Osteocyte (in vitro differentiated cells): ENCODE measurements at regions not wholly inside any gene's neighbourhood (a gene's known extent, or its start where the extent isn't known, plus 50 kb on each side); places are given as distances from the start of the nearest gene placed in this dataset.
A peak's percentile ranks its signal among the peaks of the same experiment; 100 is the strongest.

Source experiments
- DNase-seq: peaks from one replicate; pipeline ENCODE4 v3.0.0; 2021; ENCODE audit warnings: mixed read lengths; ENCODE audit not compliant: unreplicated experiment; ENCODE audit errors: extremely low spot score
- H3K27ac Mint-ChIP-seq: one replicate; pipeline ENCODE4 v1.8.0; 2021; ENCODE audit warnings: mild to moderate bottlenecking, mixed read lengths; ENCODE audit not compliant: unreplicated experiment
- H3K27me3 Mint-ChIP-seq: one replicate; pipeline ENCODE4 v1.8.0; 2021; ENCODE audit warnings: mixed read lengths; ENCODE audit not compliant: unreplicated experiment
- H3K36me3 Mint-ChIP-seq: one replicate; pipeline ENCODE4 v1.8.0; 2021; ENCODE audit warnings: mixed read lengths; ENCODE audit not compliant: unreplicated experiment
- H3K4me1 Mint-ChIP-seq: one replicate; pipeline ENCODE4 v1.8.0; 2021; ENCODE audit warnings: mixed read lengths; ENCODE audit not compliant: unreplicated experiment
- H3K4me3 Mint-ChIP-seq: one replicate; pipeline ENCODE4 v1.8.0; 2021; ENCODE audit warnings: mild to moderate bottlenecking, moderate library complexity, mixed read lengths; ENCODE audit not compliant: unreplicated experiment
- H3K9me3 Mint-ChIP-seq: one replicate; pipeline ENCODE4 v1.8.0; 2021; ENCODE audit warnings: mixed read lengths; ENCODE audit not compliant: unreplicated experiment
- TF ChIP-seq, protein P1 (sequence below): fragments of 200-600 bp; sonication (generic); IDR thresholded peaks from 2 replicates; pipeline ENCODE4 v1.5.0; 2021; ENCODE audit warnings: antibody characterized with exemption, mild to moderate bottlenecking, moderate library complexity

DNA sequence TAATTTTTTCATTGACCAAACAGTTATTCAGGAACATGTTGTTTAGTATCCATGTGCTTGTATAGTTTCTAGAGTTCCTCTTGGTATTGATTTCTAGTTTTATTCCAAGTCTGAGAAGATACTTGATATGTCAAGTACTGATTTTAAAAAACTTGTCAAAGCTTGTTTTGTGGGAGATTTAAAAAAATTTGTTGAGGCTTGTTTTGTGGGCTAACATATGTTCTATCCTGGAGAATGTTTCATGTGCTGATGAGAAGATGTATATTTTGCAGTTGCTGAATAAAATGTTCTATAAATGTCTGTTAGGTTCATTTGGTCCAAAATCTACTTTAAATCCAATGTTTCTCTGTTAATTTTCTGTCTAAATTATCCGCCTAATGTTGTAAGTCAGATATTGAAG lies 1065.1 kb upstream of the WWC1 start:
- peaks cover 12% of the 10 kb centered on the region for H3K4me1 Mint-ChIP-seq
- no peak for DNase-seq
- no peak overlapping the region for H3K27ac Mint-ChIP-seq
- peaks cover 4% of the 10 kb centered on the region for H3K36me3 Mint-ChIP-seq
- TF ChIP-seq, protein P1, sequence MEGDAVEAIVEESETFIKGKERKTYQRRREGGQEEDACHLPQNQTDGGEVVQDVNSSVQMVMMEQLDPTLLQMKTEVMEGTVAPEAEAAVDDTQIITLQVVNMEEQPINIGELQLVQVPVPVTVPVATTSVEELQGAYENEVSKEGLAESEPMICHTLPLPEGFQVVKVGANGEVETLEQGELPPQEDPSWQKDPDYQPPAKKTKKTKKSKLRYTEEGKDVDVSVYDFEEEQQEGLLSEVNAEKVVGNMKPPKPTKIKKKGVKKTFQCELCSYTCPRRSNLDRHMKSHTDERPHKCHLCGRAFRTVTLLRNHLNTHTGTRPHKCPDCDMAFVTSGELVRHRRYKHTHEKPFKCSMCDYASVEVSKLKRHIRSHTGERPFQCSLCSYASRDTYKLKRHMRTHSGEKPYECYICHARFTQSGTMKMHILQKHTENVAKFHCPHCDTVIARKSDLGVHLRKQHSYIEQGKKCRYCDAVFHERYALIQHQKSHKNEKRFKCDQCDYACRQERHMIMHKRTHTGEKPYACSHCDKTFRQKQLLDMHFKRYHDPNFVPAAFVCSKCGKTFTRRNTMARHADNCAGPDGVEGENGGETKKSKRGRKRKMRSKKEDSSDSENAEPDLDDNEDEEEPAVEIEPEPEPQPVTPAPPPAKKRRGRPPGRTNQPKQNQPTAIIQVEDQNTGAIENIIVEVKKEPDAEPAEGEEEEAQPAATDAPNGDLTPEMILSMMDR, result no peak
- H3K27me3 Mint-ChIP-seq, result no peaks in the 10 kb centered on the region
- no peak overlapping the region for H3K4me3 Mint-ChIP-seq
- H3K9me3 Mint-ChIP-seq, result peaks cover 21% of the 10 kb centered on the region

DNA sequence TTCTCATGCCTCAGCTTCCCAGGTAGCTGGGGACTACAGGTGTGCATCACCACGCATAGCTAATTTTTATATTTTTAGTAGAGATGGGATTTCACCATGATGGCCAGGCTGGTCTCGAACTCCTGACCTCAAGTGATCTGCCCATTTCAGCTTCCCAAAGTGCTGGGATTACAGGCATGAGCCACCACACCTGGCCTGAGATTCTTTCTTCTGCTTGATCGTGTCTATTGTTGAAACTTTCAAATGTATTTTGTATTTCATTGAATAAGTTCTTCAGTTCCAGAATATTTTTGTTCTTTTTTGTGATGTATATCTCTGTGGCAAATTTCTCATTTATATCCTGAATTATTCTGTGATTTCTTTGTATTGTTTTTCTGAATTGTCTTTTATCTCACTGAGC lies 1063.3 kb upstream of the WWC1 start:
- peaks cover 4% of the 10 kb centered on the region for H3K36me3 Mint-ChIP-seq
- H3K9me3 Mint-ChIP-seq, result peaks cover 21% of the 10 kb centered on the region
- TF ChIP-seq, protein P1, result no peak
- H3K27ac Mint-ChIP-seq, result no peak overlapping the region
- DNase-seq, result no peak
- H3K27me3 Mint-ChIP-seq, result no peaks in the 10 kb centered on the region
- H3K4me1 Mint-ChIP-seq, result peaks cover 29% of the 10 kb centered on the region
- no peak overlapping the region for H3K4me3 Mint-ChIP-seq

DNA sequence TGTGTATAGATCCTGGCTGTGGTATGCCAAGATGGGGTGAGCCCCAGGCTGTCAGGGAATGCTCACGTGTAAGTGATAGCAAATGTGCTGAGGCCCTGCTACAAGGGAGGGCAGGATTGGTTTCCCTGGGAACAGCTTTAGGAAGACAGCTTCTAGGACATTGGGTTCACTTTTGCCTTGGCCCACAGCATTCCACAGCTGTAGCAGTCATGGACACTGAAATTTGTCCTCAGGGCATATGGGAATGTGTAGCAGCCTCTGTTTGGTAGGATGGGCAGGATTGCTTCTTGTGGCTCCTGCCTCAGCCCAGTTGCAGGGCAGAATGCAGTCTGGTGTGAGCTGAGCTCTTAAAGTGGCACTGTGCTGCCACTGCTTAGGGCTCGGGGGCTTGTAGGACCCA lies 1061.7 kb upstream of the WWC1 start:
- TF ChIP-seq, protein P1, result no peak
- Mint-ChIP-seq H3K4me3 (no peak overlapping the region), H3K27ac (peak overlapping the region; percentile 33), H3K27me3 (no peaks in the 10 kb centered on the region), H3K9me3 (peaks cover 17% of the 10 kb centered on the region), H3K4me1 (peaks cover 45% of the 10 kb centered on the region), H3K36me3 (peaks cover 4% of the 10 kb centered on the region)
- no peak for DNase-seq

DNA sequence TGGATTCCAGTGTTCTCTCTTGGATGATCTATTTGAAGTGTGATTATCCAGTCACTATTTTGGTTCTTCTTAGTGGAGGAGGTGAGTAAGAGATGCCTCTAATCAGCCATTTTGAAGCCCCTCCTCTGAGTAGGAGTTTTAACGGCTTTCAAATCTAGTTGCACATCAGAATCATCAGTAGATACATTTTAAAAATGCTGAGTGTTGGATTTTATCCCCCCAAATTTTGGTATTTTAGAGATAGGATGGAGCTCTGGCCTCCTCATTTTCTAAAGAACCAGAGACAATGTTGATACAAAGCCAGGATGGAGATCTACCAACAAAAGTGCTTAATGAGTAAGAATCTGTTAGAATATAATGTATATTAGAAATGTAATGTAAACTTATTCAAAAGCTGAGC lies 1061.0 kb upstream of the WWC1 start:
- peaks cover 49% of the 10 kb centered on the region for H3K4me1 Mint-ChIP-seq
- no peaks in the 10 kb centered on the region for H3K27me3 Mint-ChIP-seq

DNA sequence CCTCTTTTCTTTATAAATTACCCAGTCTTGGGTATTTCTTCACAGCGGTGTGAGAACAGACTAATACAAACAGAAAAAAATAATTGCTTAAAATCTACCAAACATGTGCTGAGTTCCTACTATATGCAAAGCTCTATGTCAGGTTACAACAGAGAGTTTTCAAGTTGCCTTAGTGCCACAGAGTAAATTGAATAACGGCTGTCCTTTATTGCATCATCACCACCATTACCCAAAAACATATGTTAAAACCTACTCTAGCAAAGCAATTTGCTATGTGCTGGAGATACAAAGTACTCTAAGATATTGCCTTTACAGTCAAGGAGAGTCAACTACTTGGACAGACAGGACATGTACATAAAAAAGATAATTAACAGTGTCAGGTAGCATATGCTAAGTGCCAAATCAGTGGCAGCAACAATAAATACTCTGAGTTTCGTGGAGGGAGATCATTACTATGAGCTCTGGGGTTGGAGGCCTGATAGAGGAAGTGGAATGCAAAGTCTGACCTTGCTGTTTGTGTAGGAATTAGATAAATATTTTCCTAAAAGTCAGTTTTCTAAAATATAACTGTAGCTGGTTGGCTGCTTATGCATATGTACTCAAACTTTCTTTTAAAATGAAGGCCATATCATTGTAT lies 1058.7 kb upstream of the WWC1 start:
- Mint-ChIP-seq H3K36me3 (peaks cover under 1% of the 10 kb centered on the region), H3K4me1 (peaks cover 58% of the 10 kb centered on the region), H3K27ac (peak overlapping the region; percentile 95), H3K9me3 (peaks cover 7% of the 10 kb centered on the region), H3K4me3 (peak overlapping the region; percentile 1), H3K27me3 (no peaks in the 10 kb centered on the region)
- TF ChIP-seq, protein P1, result no peak
- DNase-seq, result no peak

More for the DNA sequence above, 1061.0 kb upstream of the WWC1 start:
- TF ChIP-seq, protein P1, result no peak
- DNase-seq, result no peak
- Mint-ChIP-seq H3K9me3 (peaks cover 17% of the 10 kb centered on the region), H3K4me3 (no peak overlapping the region), H3K27ac (no peak overlapping the region), H3K36me3 (peaks cover 4% of the 10 kb centered on the region)
